SK-N-SH treated with all-trans-retinoic acid at 6 μM for 48 hours (cell line): ENCODE measurements at regions not wholly inside any gene's neighbourhood (a gene's known extent, or its start where the extent isn't known, plus 50 kb on each side); places are given as distances from the start of the nearest gene placed in this dataset.

Experiments used
- ZFP3 ChIP-seq: fragments of 250-450 bp; sonication (Bioruptor Pico); IDR thresholded peaks from 2 replicates; pipeline ENCODE4 v1.5.0; 2020; ENCODE audit warnings: mild to moderate bottlenecking, moderate library complexity
- ZFP30 ChIP-seq: fragments of 450-650 bp; formaldehyde crosslinking; IDR thresholded peaks from 2 replicates; pipeline ENCODE4 v1.5.0; 2022; ENCODE audit warnings: mild to moderate bottlenecking, moderate library complexity
- TF ChIP-seq, protein P1 (sequence below): fragments of 250-450 bp; sonication (Bioruptor Pico); IDR thresholded peaks from 2 replicates; pipeline ENCODE4 v1.8.0; 2020; ENCODE audit warnings: mild to moderate bottlenecking, moderate library complexity, borderline replicate concordance

DNA sequence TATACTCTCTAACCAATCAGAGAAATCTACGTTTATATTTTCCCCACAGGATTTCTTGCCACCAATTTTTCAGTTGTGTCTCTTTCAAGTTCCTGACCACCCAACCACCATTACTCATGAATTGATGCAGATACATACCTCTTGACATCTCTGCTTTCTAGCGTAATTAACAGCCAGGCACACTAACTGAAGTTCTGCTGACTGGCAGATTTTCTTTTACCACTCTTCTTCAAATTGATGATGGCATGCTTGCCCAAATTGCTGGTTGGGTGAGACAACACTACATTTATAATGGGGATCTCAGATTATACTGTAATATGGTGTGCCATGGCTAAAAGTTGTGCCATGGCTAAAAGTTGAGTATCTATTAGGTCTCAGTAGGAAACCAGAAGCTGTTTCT is 566.7 kb downstream of the ADGRL2 start:
- no peak for TF ChIP-seq ZFP3 (CRISPR knock-in tag)
- TF ChIP-seq, protein P1, sequence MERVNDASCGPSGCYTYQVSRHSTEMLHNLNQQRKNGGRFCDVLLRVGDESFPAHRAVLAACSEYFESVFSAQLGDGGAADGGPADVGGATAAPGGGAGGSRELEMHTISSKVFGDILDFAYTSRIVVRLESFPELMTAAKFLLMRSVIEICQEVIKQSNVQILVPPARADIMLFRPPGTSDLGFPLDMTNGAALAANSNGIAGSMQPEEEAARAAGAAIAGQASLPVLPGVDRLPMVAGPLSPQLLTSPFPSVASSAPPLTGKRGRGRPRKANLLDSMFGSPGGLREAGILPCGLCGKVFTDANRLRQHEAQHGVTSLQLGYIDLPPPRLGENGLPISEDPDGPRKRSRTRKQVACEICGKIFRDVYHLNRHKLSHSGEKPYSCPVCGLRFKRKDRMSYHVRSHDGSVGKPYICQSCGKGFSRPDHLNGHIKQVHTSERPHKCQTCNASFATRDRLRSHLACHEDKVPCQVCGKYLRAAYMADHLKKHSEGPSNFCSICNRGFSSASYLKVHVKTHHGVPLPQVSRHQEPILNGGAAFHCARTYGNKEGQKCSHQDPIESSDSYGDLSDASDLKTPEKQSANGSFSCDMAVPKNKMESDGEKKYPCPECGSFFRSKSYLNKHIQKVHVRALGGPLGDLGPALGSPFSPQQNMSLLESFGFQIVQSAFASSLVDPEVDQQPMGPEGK (CRISPR knock-in tag): no peak
- TF ChIP-seq ZFP30 (CRISPR knock-in tag): no peak
